ENCODE measurements at regions not wholly inside any gene's neighbourhood (a gene's known extent, or its start where the extent isn't known, plus 50 kb on each side); places are given as distances from the start of the nearest gene placed in this dataset.

GRCh38 chr6:94417363-94417762, 998.0 kb upstream of the EPHA7 start:
- Histone ChIP-seq H3K36me3 (no peaks in the 10 kb centered on the region), H3K27ac (replicated peaks) (no peak overlapping the region), H3K4me3 (no peak overlapping the region), H3K27me3 (ENCODE audit: low read depth) (no peaks in the 10 kb centered on the region), H3K9me3 (replicated peaks) (no peaks in the 10 kb centered on the region), H3K4me1 (no peaks in the 10 kb centered on the region)
- TF ChIP-seq, protein P1, sequence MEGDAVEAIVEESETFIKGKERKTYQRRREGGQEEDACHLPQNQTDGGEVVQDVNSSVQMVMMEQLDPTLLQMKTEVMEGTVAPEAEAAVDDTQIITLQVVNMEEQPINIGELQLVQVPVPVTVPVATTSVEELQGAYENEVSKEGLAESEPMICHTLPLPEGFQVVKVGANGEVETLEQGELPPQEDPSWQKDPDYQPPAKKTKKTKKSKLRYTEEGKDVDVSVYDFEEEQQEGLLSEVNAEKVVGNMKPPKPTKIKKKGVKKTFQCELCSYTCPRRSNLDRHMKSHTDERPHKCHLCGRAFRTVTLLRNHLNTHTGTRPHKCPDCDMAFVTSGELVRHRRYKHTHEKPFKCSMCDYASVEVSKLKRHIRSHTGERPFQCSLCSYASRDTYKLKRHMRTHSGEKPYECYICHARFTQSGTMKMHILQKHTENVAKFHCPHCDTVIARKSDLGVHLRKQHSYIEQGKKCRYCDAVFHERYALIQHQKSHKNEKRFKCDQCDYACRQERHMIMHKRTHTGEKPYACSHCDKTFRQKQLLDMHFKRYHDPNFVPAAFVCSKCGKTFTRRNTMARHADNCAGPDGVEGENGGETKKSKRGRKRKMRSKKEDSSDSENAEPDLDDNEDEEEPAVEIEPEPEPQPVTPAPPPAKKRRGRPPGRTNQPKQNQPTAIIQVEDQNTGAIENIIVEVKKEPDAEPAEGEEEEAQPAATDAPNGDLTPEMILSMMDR (IDR thresholded peaks at IDR 0.05; ENCODE audit: borderline replicate concordance), result no peak
- no peak for DNase-seq
- intact Hi-C loops (cut with micrococcal nuclease), result no loop called here

DNA sequence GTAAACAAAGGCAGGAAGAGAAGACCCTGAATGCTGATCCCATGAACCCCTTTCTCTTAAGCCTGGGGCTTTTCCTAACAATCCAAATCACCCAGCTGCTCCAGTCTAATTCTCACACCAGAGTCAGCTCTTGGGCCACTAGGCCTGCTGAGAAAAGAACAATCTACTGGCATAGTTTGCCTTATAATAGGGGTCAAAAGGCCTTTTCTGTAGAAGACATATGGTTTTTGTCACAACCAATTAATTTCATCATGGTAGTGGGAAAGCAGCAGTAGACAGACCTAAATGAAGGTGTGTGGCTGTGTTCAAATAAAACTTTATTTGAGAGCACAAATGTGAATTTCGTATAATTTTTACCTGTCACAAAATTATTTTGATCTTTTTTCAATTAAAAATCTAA, 994.7 kb upstream of the EPHA7 start:
- intact Hi-C loops (cut with micrococcal nuclease), result no loop called here
- Histone ChIP-seq H3K27ac (replicated peaks) (no peak overlapping the region), H3K36me3 (no peaks in the 10 kb centered on the region), H3K9me3 (replicated peaks) (no peaks in the 10 kb centered on the region), H3K4me3 (no peak overlapping the region), H3K27me3 (ENCODE audit: low read depth) (no peaks in the 10 kb centered on the region), H3K4me1 (no peaks in the 10 kb centered on the region)
- TF ChIP-seq, protein P1 (IDR thresholded peaks at IDR 0.05; ENCODE audit: borderline replicate concordance), result no peak
- no peak for DNase-seq

GRCh38 chr6:94401311-94401710, 982.0 kb upstream of the EPHA7 start:
- DNase-seq, result no peak
- Histone ChIP-seq H3K27ac (replicated peaks) (no peak overlapping the region), H3K4me1 (no peaks in the 10 kb centered on the region), H3K9me3 (replicated peaks) (no peaks in the 10 kb centered on the region), H3K27me3 (ENCODE audit: low read depth) (no peaks in the 10 kb centered on the region), H3K4me3 (no peak overlapping the region), H3K36me3 (no peaks in the 10 kb centered on the region)
- TF ChIP-seq, protein P1 (IDR thresholded peaks at IDR 0.05; ENCODE audit: borderline replicate concordance), result no peak
- intact Hi-C loops (cut with micrococcal nuclease), result no loop called here

- Histone ChIP-seq H3K4me3 (no peak overlapping the region), H3K9me3 (replicated peaks) (no peaks in the 10 kb centered on the region), H3K27ac (replicated peaks) (no peak overlapping the region), H3K4me1 (no peaks in the 10 kb centered on the region), H3K36me3 (no peaks in the 10 kb centered on the region), H3K27me3 (ENCODE audit: low read depth) (no peaks in the 10 kb centered on the region)
- DNase-seq, result no peak
- intact Hi-C loops (cut with micrococcal nuclease), result no loop called here
- TF ChIP-seq, protein P1 (IDR thresholded peaks at IDR 0.05; ENCODE audit: borderline replicate concordance), result no peak
Observed at GRCh38 chr6:94394822-94395221, 975.5 kb upstream of the EPHA7 start.

DNA sequence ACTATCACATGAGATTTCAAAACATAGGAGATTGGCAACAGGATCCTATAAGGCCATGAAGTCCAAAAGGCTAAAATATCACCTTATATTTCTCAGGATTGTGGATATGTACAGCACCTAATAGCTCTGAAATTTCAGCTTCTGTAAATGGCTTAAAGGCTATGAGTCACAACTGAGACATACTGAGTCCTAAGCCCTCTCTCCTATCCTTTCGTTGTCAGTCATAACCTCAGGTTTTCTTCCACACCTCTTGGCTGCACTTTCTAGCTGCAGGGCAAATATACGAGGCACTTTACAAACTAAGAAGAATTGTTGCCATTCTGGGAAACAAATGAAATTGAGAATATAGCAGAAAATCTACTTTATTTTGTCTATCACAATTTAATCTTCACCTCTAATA, 969.9 kb upstream of the EPHA7 start:
- H3K27ac ChIP-seq (replicated peaks), result no peak overlapping the region
- TF ChIP-seq, protein P1 (IDR thresholded peaks at IDR 0.05; ENCODE audit: borderline replicate concordance), result no peak
- intact Hi-C loops (cut with micrococcal nuclease), result no loop called here
- no peaks in the 10 kb centered on the region for H3K27me3 ChIP-seq (ENCODE audit: low read depth)
- H3K4me3 ChIP-seq, result no peak overlapping the region
- no peaks in the 10 kb centered on the region for H3K9me3 ChIP-seq (replicated peaks)
- no peak for DNase-seq
- H3K36me3 ChIP-seq, result no peaks in the 10 kb centered on the region
- H3K4me1 ChIP-seq, result no peaks in the 10 kb centered on the region

DNA sequence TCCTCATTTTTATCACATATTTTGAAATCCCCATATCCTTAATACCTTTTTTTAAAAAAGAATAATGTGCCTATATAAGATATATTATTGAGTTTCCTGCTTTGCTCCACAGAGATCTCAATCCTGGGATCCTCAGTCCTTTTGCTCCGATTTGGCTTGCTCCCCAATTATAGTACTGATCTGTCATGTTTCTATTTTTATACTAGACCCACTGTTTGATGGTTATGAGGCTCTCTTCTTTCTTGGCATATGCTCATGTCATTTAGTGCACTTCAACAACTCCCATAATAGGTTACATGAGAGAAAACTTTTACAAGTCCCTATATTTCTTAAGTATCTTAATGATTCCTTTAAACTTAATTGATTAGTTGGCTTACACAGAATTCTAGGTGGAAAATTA, 958.5 kb upstream of the EPHA7 start:
- H3K27me3 ChIP-seq (ENCODE audit: low read depth), result no peaks in the 10 kb centered on the region
- intact Hi-C loops (cut with micrococcal nuclease), result no loop called here
- no peaks in the 10 kb centered on the region for H3K36me3 ChIP-seq
- DNase-seq, result no peak
- no peak overlapping the region for H3K4me3 ChIP-seq
- peaks cover 6% of the 10 kb centered on the region for H3K9me3 ChIP-seq (replicated peaks)
- peaks cover 3% of the 10 kb centered on the region for H3K4me1 ChIP-seq
- TF ChIP-seq, protein P1 (IDR thresholded peaks at IDR 0.05; ENCODE audit: borderline replicate concordance), result no peak
- no peak overlapping the region for H3K27ac ChIP-seq (replicated peaks)

All from left ventricle myocardium inferior (tissue), 1 donor.